Thymus (tissue), 11 donors: ENCODE measurements at regions not wholly inside any gene's neighbourhood (a gene's known extent, or its start where the extent isn't known, plus 50 kb on each side); places are given as distances from the start of the nearest gene placed in this dataset.

Experiments
- DNase-seq, 9 donors: peaks; one replicate each; pipeline ENCODE4 v3.0.0-alpha.2; 2013; ENCODE audit warnings: low spot score in 9 of 9, low read depth in 6 of 9, missing footprints in 1 of 9
- H3K27ac ChIP-seq, 2 donors: one replicate each; pipeline ENCODE4 v1.5.1; 2013; ENCODE audit warnings: control low read depth in 1 of 2, low read depth in 1 of 2, low read length in 1 of 2, mild to moderate bottlenecking in 1 of 2, moderate library complexity in 1 of 2
- H3K27me3 ChIP-seq, 2 donors: one replicate each; pipeline ENCODE4 v1.5.1; 2013; ENCODE audit warnings: low read length in 1 of 2; ENCODE audit not compliant: control insufficient read depth in 2 of 2, insufficient read depth in 1 of 2
- H3K36me3 ChIP-seq, 2 donors: one replicate each; pipeline ENCODE4 v1.5.1; 2013; ENCODE audit warnings: low read length in 1 of 2, mild to moderate bottlenecking in 1 of 2, moderate library complexity in 1 of 2; ENCODE audit not compliant: control insufficient read depth in 2 of 2, insufficient read depth in 2 of 2
- H3K4me1 ChIP-seq, 2 donors: one replicate each; pipeline ENCODE4 v1.5.1; 2013; ENCODE audit warnings: low read length in 2 of 2; ENCODE audit not compliant: control insufficient read depth in 2 of 2, insufficient read depth in 2 of 2
- H3K4me3 ChIP-seq, 2 donors: one replicate each; pipeline ENCODE4 v1.5.1; 2013; ENCODE audit warnings: low read length in 2 of 2, control low read depth in 1 of 2, mild to moderate bottlenecking in 1 of 2
- H3K9me3 ChIP-seq, 2 donors: one replicate each; pipeline ENCODE4 v1.5.1; 2013; ENCODE audit warnings: low read length in 1 of 2, mild to moderate bottlenecking in 1 of 2; ENCODE audit not compliant: control insufficient read depth in 2 of 2, insufficient read depth in 1 of 2
- WGBS: extraction: QIAGEN DNeasy Blood & Tissue Kit; methylation state at CpG from one replicate; pipeline ENCODE4 v1.1.7; 2013; 5-methylcytosine and 5-hydroxymethylcytosine counted together
- donor health status: healthy.

GRCh38 chr6:99219788-99220187 lies 129.7 kb downstream of the FAXC start:
- Histone ChIP-seq H3K36me3 (no peaks in the 10 kb centered on the region), H3K27me3 (no peaks in the 10 kb centered on the region), H3K4me1 (no peaks in the 10 kb centered on the region), H3K9me3 (no peaks in the 10 kb centered on the region), H3K4me3 (no peak overlapping the region), H3K27ac (no peak overlapping the region)
- 32% methylated on average over 4 of the region's 4 CpGs for WGBS
- DNase-seq, result no peak

- H3K27me3 ChIP-seq, result no peaks in the 10 kb centered on the region
- no peaks in the 10 kb centered on the region for H3K4me1 ChIP-seq
- WGBS, result 27% methylated on average over 6 of the region's 6 CpGs
- no peak overlapping the region for H3K27ac ChIP-seq
- H3K36me3 ChIP-seq, result no peaks in the 10 kb centered on the region
- no peak overlapping the region for H3K4me3 ChIP-seq
- no peak for DNase-seq
- H3K9me3 ChIP-seq, result no peaks in the 10 kb centered on the region
Measured at GRCh38 chr6:99216959-99217358, 132.5 kb downstream of the FAXC start.

GRCh38 chr6:99195986-99196655 lies 153.4 kb downstream of the FAXC start:
- H3K4me1 ChIP-seq, result no peaks in the 10 kb centered on the region
- no peaks in the 10 kb centered on the region for H3K9me3 ChIP-seq
- no peaks in the 10 kb centered on the region for H3K36me3 ChIP-seq
- 83% methylated on average over 2 of the region's 2 CpGs for WGBS
- no peak for DNase-seq
- no peak overlapping the region for H3K4me3 ChIP-seq
- H3K27ac ChIP-seq, result no peak overlapping the region
- no peaks in the 10 kb centered on the region for H3K27me3 ChIP-seq

GRCh38 chr6:99192561-99192960 lies 156.9 kb downstream of the FAXC start:
- H3K27ac ChIP-seq, result no peak overlapping the region
- H3K36me3 ChIP-seq, result no peaks in the 10 kb centered on the region
- H3K9me3 ChIP-seq, result no peaks in the 10 kb centered on the region
- whole genome bisulfite sequencing, result 95% methylated on average over 4 of the region's 4 CpGs
- no peak for DNase-seq
- no peaks in the 10 kb centered on the region for H3K4me1 ChIP-seq
- no peaks in the 10 kb centered on the region for H3K27me3 ChIP-seq
- no peak overlapping the region for H3K4me3 ChIP-seq

GRCh38 chr6:99189823-99190721 lies 159.4 kb downstream of the FAXC start:
- no peak for DNase-seq
- 89% methylated on average over 7 of the region's 7 CpGs for WGBS
- H3K4me3 ChIP-seq, result no peak overlapping the region
- H3K36me3 ChIP-seq, result no peaks in the 10 kb centered on the region
- no peaks in the 10 kb centered on the region for H3K4me1 ChIP-seq
- H3K9me3 ChIP-seq, result no peaks in the 10 kb centered on the region
- H3K27ac ChIP-seq, result no peak overlapping the region
- H3K27me3 ChIP-seq, result no peaks in the 10 kb centered on the region

- no peaks in the 10 kb centered on the region for H3K36me3 ChIP-seq
- whole genome bisulfite sequencing, result 89% methylated on average over 2 of the region's 2 CpGs
- H3K27ac ChIP-seq, result no peak overlapping the region
- no peak overlapping the region for H3K4me3 ChIP-seq
- DNase-seq, result peak in 1 of 9 donors; percentile 9
- H3K27me3 ChIP-seq, result no peaks in the 10 kb centered on the region
- no peaks in the 10 kb centered on the region for H3K4me1 ChIP-seq
- H3K9me3 ChIP-seq, result no peaks in the 10 kb centered on the region
Measured at GRCh38 chr6:99187429-99187828, 162.0 kb downstream of the FAXC start.

GRCh38 chr6:99186417-99186816 lies 163.1 kb downstream of the FAXC start:
- Histone ChIP-seq H3K27ac (no peak overlapping the region), H3K9me3 (no peaks in the 10 kb centered on the region), H3K27me3 (no peaks in the 10 kb centered on the region), H3K4me3 (no peak overlapping the region), H3K36me3 (no peaks in the 10 kb centered on the region), H3K4me1 (no peaks in the 10 kb centered on the region)
- no peak for DNase-seq
- WGBS, result 95% methylated on average over 2 of the region's 2 CpGs

GRCh38 chr6:99185525-99185924 lies 163.9 kb downstream of the FAXC start:
- Histone ChIP-seq H3K27me3 (no peaks in the 10 kb centered on the region), H3K27ac (no peak overlapping the region), H3K4me1 (no peaks in the 10 kb centered on the region), H3K4me3 (no peak overlapping the region), H3K36me3 (no peaks in the 10 kb centered on the region), H3K9me3 (no peaks in the 10 kb centered on the region)
- 90% methylated on average over 5 of the region's 5 CpGs for WGBS
- peak in 1 of 9 donors; percentile 2 for DNase-seq

GRCh38 chr6:99184696-99185095 lies 164.8 kb downstream of the FAXC start:
- no peaks in the 10 kb centered on the region for H3K4me1 ChIP-seq
- no peaks in the 10 kb centered on the region for H3K9me3 ChIP-seq
- H3K27ac ChIP-seq, result no peak overlapping the region
- no peak for DNase-seq
- H3K27me3 ChIP-seq, result no peaks in the 10 kb centered on the region
- no peaks in the 10 kb centered on the region for H3K36me3 ChIP-seq
- H3K4me3 ChIP-seq, result no peak overlapping the region
- 56% methylated on average over 2 of the region's 2 CpGs for WGBS
